ENCODE measurements at regions not wholly inside any gene's neighbourhood (a gene's known extent, or its start where the extent isn't known, plus 50 kb on each side); places are given as distances from the start of the nearest gene placed in this dataset.

DNA sequence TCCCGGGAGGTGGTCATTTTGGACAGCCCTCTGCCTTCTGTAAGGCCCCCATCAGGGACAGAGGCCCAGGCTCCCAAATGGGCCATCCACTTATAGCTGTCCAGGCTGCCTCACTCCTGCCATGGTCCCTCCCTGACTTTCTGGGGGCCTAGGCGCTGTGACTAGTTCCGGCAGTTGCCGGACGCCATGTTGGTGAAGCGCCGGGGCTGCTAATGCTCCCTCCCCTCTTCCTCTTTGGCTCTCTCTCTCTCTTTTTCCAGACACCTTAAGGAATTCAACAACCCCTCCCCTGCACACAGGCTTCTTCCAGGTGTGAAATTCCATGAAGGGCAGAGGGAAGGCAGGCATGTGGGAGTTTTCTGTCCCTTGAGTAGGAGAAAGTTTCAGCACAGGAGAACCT, 445.6 kb downstream of the SOX6 start:
- no peaks in the 10 kb centered on the region for H3K9me3 ChIP-seq (ENCODE audit: insufficient read depth, low read length)
- no peaks in the 10 kb centered on the region for H3K79me2 ChIP-seq (ENCODE audit: low read length)
- H3K27me3 ChIP-seq (ENCODE audit: low read depth, low read length) = no peaks in the 10 kb centered on the region
- H3K9ac ChIP-seq (ENCODE audit: low read length) = no peak overlapping the region
- peaks cover 8% of the 10 kb centered on the region for H3K4me1 ChIP-seq (ENCODE audit: low read length)
- H3K27ac ChIP-seq (ENCODE audit: low read length) = no peak overlapping the region
- H3K4me3 ChIP-seq (ENCODE audit: low read length) = no peak overlapping the region
- H3K36me3 ChIP-seq (replicated peaks; ENCODE audit: low read depth, low read length) = no peaks in the 10 kb centered on the region
- TF ChIP-seq, protein P1, sequence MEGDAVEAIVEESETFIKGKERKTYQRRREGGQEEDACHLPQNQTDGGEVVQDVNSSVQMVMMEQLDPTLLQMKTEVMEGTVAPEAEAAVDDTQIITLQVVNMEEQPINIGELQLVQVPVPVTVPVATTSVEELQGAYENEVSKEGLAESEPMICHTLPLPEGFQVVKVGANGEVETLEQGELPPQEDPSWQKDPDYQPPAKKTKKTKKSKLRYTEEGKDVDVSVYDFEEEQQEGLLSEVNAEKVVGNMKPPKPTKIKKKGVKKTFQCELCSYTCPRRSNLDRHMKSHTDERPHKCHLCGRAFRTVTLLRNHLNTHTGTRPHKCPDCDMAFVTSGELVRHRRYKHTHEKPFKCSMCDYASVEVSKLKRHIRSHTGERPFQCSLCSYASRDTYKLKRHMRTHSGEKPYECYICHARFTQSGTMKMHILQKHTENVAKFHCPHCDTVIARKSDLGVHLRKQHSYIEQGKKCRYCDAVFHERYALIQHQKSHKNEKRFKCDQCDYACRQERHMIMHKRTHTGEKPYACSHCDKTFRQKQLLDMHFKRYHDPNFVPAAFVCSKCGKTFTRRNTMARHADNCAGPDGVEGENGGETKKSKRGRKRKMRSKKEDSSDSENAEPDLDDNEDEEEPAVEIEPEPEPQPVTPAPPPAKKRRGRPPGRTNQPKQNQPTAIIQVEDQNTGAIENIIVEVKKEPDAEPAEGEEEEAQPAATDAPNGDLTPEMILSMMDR (IDR thresholded peaks at IDR 0.05; ENCODE audit: low read depth, low read length) = no peak
- TF ChIP-seq EZH2phosphoT487 (IDR thresholded peaks at IDR 0.05; ENCODE audit: low read depth) = no peak
- H2AFZ ChIP-seq (ENCODE audit: low read depth, low read length) = no peak overlapping the region
- H3K4me2 ChIP-seq (ENCODE audit: low read length) = peak overlapping the region; percentile 72
- H4K20me1 ChIP-seq (ENCODE audit: insufficient read depth, low read length) = no peaks in the 10 kb centered on the region

DNA sequence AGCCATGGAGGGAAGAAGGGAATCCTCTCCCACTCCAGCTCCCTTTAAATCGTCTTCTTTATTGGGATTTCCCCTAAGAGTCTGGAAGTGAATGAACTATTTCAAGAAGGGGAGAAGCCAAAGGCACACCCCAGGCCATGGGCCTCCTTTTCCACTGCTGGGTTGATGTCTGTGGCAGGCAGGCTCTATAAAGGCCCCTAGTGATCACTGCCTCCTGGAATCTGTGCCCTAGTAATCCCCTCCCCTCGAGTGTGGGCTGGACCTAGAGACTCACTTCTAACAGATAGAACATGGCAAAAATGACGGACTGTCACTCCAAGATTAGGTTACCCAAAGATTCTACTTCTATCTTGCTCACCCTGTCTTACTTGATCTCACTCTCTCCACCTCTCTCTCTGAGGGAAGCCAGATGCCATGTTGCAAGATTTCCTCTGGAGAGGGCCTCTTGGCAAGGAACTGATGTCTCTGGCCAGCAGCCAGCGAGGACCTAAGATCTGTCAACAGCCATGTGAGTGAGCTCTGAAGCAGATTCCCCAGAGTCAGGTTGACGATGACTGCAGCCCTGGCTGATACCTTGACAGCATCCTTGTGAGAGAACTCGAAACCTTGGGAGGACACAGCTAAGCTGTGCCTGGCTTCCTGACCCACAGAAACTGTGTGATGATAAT, 444.8 kb downstream of the SOX6 start:
- H3K9ac ChIP-seq (ENCODE audit: low read length) = no peak overlapping the region
- H3K4me3 ChIP-seq (ENCODE audit: low read length) = no peak overlapping the region
- H3K9me3 ChIP-seq (ENCODE audit: insufficient read depth, low read length) = no peaks in the 10 kb centered on the region
- no peaks in the 10 kb centered on the region for H3K79me2 ChIP-seq (ENCODE audit: low read length)
- peaks cover 8% of the 10 kb centered on the region for H3K4me1 ChIP-seq (ENCODE audit: low read length)
- H3K4me2 ChIP-seq (ENCODE audit: low read length) = no peak overlapping the region
- H3K36me3 ChIP-seq (replicated peaks; ENCODE audit: low read depth, low read length) = no peaks in the 10 kb centered on the region
- H4K20me1 ChIP-seq (ENCODE audit: insufficient read depth, low read length) = no peaks in the 10 kb centered on the region
- H3K27me3 ChIP-seq (ENCODE audit: low read depth, low read length) = no peaks in the 10 kb centered on the region
- H3K27ac ChIP-seq (ENCODE audit: low read length) = no peak overlapping the region
- H2AFZ ChIP-seq (ENCODE audit: low read depth, low read length) = no peak overlapping the region
- TF ChIP-seq, protein P1 (IDR thresholded peaks at IDR 0.05; ENCODE audit: low read depth, low read length) = no peak
- no peak for TF ChIP-seq EZH2phosphoT487 (IDR thresholded peaks at IDR 0.05; ENCODE audit: low read depth)

DNA sequence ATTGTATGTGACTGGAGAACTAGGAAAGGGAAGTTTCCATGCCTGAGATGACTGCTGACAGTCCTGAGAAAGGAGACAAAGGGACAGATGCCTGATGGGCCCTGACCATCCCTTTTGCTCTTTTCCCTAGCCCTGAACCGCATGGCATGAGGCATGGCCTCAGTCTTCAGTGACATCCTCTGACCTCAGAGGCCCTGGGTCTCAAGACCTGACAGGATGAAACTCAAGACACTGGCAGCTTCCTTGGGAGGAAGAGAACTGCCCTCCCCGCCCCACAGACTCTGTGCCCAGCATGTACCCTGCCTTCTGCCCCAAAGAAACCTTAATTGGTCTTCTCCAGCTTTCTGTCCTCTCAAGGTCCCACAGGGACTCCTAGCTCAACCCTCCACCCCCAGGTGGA, 444.1 kb downstream of the SOX6 start:
- H3K9me3 ChIP-seq (ENCODE audit: insufficient read depth, low read length) = no peaks in the 10 kb centered on the region
- TF ChIP-seq, protein P1 (IDR thresholded peaks at IDR 0.05; ENCODE audit: low read depth, low read length) = no peak
- no peak for TF ChIP-seq EZH2phosphoT487 (IDR thresholded peaks at IDR 0.05; ENCODE audit: low read depth)
- no peak overlapping the region for H3K4me2 ChIP-seq (ENCODE audit: low read length)
- H2AFZ ChIP-seq (ENCODE audit: low read depth, low read length) = no peak overlapping the region
- H4K20me1 ChIP-seq (ENCODE audit: insufficient read depth, low read length) = no peaks in the 10 kb centered on the region
- H3K36me3 ChIP-seq (replicated peaks; ENCODE audit: low read depth, low read length) = no peaks in the 10 kb centered on the region
- H3K27ac ChIP-seq (ENCODE audit: low read length) = no peak overlapping the region
- H3K4me1 ChIP-seq (ENCODE audit: low read length) = peaks cover 8% of the 10 kb centered on the region
- no peak overlapping the region for H3K4me3 ChIP-seq (ENCODE audit: low read length)
- no peak overlapping the region for H3K9ac ChIP-seq (ENCODE audit: low read length)
- H3K79me2 ChIP-seq (ENCODE audit: low read length) = no peaks in the 10 kb centered on the region
- no peaks in the 10 kb centered on the region for H3K27me3 ChIP-seq (ENCODE audit: low read depth, low read length)

- TF ChIP-seq, protein P1 (IDR thresholded peaks at IDR 0.05; ENCODE audit: low read depth, low read length) = no peak
- no peak for TF ChIP-seq EZH2phosphoT487 (IDR thresholded peaks at IDR 0.05; ENCODE audit: low read depth)
- Histone ChIP-seq H3K4me3 (ENCODE audit: low read length) (no peak overlapping the region), H2AFZ (ENCODE audit: low read depth, low read length) (no peak overlapping the region), H3K9ac (ENCODE audit: low read length) (no peak overlapping the region), H4K20me1 (ENCODE audit: insufficient read depth, low read length) (no peaks in the 10 kb centered on the region), H3K27me3 (ENCODE audit: low read depth, low read length) (no peaks in the 10 kb centered on the region), H3K9me3 (ENCODE audit: insufficient read depth, low read length) (no peaks in the 10 kb centered on the region), H3K4me1 (ENCODE audit: low read length) (peaks cover 8% of the 10 kb centered on the region), H3K27ac (ENCODE audit: low read length) (no peak overlapping the region), H3K36me3 (replicated peaks; ENCODE audit: low read depth, low read length) (no peaks in the 10 kb centered on the region), H3K79me2 (ENCODE audit: low read length) (no peaks in the 10 kb centered on the region), H3K4me2 (ENCODE audit: low read length) (no peak overlapping the region)
Observed at GRCh38 chr11:15912825-15913224, 443.5 kb downstream of the SOX6 start.
